Type B pancreatic cell (in vitro differentiated cells): ENCODE measurements at regions not wholly inside any gene's neighbourhood (a gene's known extent, or its start where the extent isn't known, plus 50 kb on each side); places are given as distances from the start of the nearest gene placed in this dataset.
"Not testable (repeated sequence)": the region's sequence is repeated elsewhere in the genome, so short reads cannot be mapped to it uniquely, and the experiment has no call there.

Experiments
- DNase-seq: peaks from one replicate; pipeline ENCODE4 v3.0.0; 2021; ENCODE audit warnings: mixed read lengths; ENCODE audit not compliant: unreplicated experiment; ENCODE audit errors: extremely low spot score
- H3K27ac Mint-ChIP-seq: 2 replicates; pipeline ENCODE4 v1.8.0; 2021; ENCODE audit warnings: mild to moderate bottlenecking, mixed read lengths
- H3K27me3 Mint-ChIP-seq: 2 replicates; pipeline ENCODE4 v1.8.0; 2021; ENCODE audit warnings: mixed read lengths
- H3K36me3 Mint-ChIP-seq: 2 replicates; pipeline ENCODE4 v1.8.0; 2021; ENCODE audit warnings: mixed read lengths
- H3K4me1 Mint-ChIP-seq: one replicate; pipeline ENCODE4 v1.8.0; 2021; ENCODE audit warnings: mixed read lengths; ENCODE audit not compliant: unreplicated experiment
- H3K4me3 Mint-ChIP-seq: 2 replicates; pipeline ENCODE4 v1.8.0; 2021; ENCODE audit warnings: mild to moderate bottlenecking, mixed read lengths
- H3K9me3 Mint-ChIP-seq: 2 replicates; pipeline ENCODE4 v1.8.0; 2021; ENCODE audit warnings: mixed read lengths
- TF ChIP-seq, protein P1 (sequence below): fragments of 200-600 bp; sonication (generic); conservative IDR thresholded peaks from 2 replicates; pipeline ENCODE4 v1.5.0; 2021; ENCODE audit warnings: antibody characterized with exemption, mild to moderate bottlenecking

DNA sequence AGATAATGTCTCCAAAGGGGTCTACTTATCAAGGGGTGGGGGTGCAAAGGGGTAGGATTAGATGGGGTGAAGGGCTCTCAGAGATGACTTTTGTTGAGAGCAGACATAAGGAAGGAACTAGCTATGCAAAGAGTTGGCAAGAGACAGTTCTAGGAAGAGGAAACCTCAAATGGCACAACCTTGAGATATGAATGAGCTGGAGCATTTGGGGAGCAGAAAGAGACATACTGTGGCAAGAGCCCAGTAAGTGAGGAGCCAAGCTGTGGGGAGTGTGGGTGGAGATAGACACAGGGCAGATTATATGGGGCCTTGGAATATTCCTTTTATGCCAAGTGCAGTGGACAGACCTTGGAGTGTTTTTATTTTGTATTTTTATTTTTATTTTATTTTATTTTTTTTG lies 84.8 kb upstream of the BTG3 start:
- H3K4me1 Mint-ChIP-seq, result no peaks in the 10 kb centered on the region
- DNase-seq, result no peak
- H3K27me3 Mint-ChIP-seq, result no peaks in the 10 kb centered on the region
- TF ChIP-seq, protein P1, sequence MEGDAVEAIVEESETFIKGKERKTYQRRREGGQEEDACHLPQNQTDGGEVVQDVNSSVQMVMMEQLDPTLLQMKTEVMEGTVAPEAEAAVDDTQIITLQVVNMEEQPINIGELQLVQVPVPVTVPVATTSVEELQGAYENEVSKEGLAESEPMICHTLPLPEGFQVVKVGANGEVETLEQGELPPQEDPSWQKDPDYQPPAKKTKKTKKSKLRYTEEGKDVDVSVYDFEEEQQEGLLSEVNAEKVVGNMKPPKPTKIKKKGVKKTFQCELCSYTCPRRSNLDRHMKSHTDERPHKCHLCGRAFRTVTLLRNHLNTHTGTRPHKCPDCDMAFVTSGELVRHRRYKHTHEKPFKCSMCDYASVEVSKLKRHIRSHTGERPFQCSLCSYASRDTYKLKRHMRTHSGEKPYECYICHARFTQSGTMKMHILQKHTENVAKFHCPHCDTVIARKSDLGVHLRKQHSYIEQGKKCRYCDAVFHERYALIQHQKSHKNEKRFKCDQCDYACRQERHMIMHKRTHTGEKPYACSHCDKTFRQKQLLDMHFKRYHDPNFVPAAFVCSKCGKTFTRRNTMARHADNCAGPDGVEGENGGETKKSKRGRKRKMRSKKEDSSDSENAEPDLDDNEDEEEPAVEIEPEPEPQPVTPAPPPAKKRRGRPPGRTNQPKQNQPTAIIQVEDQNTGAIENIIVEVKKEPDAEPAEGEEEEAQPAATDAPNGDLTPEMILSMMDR, result no peak
- no peaks in the 10 kb centered on the region for H3K36me3 Mint-ChIP-seq
- peaks cover 19% of the 10 kb centered on the region for H3K9me3 Mint-ChIP-seq
- H3K27ac Mint-ChIP-seq, result no peak overlapping the region
- no peak overlapping the region for H3K4me3 Mint-ChIP-seq

DNA sequence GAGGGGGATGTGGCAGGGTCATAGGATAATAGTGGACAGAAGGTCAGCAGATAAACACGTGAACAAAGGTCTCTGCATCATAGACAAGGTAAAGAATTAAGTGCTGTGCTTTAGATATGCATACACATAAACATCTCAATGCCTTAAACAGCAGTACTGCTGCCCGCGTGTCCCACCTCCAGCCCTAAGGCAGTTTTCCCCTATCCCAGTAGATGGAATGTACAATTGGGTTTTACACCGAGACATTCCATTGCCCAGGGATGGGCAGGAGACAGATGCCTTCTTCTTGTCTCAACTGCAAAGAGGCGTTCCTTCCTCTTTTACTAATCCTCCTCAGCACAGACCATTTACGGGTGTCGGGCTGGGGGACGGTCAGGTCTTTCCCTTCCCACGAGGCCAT lies 81.7 kb upstream of the BTG3 start:
- DNase-seq, H3K36me3 Mint-ChIP-seq, H3K4me3 Mint-ChIP-seq, H3K27me3 Mint-ChIP-seq, H3K27ac Mint-ChIP-seq: not testable (repeated sequence)
- peaks cover 14% of the 10 kb centered on the region for H3K4me1 Mint-ChIP-seq
- H3K9me3 Mint-ChIP-seq, result peaks cover 23% of the 10 kb centered on the region

DNA sequence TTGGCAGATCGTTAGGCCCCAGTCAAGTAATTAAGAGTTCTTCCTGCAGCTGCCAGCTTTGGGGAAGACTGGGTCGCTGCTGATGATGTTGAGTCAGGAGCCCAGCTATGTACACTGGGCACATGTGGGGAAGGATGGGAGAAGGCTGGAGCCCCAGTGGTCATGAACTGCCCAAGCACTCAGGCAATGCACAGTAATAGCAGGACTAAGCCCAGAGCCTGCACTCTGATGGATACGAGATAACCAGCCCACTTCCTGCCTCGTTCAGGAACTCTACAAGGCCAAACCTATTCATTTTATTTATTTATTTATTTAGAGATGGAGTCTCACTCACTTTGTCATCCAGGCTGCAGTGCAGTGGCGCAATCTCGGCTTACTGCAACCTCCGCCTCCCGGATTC lies 81.1 kb upstream of the BTG3 start:
- DNase-seq, result no peak
- Mint-ChIP-seq H3K9me3 (peaks cover 23% of the 10 kb centered on the region), H3K36me3 (no peaks in the 10 kb centered on the region), H3K4me3 (no peak overlapping the region), H3K4me1 (peaks cover 19% of the 10 kb centered on the region), H3K27me3 (no peaks in the 10 kb centered on the region), H3K27ac (no peak overlapping the region)
- TF ChIP-seq, protein P1, result no peak

DNA sequence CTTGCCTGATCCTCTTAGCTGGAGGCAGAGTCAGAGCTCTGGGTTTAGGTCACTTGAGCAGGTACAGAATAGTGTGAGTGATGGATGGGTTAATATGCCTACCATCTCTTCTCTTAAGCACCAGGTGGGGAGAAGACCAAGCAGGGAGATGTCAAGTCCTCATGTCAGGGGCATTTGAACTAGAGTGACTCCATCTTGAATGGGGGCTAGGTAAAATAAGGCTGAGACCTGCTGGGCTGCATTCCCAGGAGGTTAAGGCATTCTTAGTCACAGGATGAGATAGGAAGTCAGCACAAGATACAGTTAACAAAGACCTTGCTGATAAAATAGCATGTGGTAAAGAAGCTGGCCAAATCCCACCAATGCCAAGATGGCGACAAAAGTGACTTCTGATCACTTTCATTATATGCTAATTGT lies 77.4 kb upstream of the BTG3 start:
- Mint-ChIP-seq H3K27me3 (no peaks in the 10 kb centered on the region), H3K9me3 (peaks cover 5% of the 10 kb centered on the region), H3K36me3 (no peaks in the 10 kb centered on the region), H3K27ac (no peak overlapping the region), H3K4me3 (no peak overlapping the region), H3K4me1 (peaks cover 19% of the 10 kb centered on the region)
- TF ChIP-seq, protein P1, result no peak
- no peak for DNase-seq

DNA sequence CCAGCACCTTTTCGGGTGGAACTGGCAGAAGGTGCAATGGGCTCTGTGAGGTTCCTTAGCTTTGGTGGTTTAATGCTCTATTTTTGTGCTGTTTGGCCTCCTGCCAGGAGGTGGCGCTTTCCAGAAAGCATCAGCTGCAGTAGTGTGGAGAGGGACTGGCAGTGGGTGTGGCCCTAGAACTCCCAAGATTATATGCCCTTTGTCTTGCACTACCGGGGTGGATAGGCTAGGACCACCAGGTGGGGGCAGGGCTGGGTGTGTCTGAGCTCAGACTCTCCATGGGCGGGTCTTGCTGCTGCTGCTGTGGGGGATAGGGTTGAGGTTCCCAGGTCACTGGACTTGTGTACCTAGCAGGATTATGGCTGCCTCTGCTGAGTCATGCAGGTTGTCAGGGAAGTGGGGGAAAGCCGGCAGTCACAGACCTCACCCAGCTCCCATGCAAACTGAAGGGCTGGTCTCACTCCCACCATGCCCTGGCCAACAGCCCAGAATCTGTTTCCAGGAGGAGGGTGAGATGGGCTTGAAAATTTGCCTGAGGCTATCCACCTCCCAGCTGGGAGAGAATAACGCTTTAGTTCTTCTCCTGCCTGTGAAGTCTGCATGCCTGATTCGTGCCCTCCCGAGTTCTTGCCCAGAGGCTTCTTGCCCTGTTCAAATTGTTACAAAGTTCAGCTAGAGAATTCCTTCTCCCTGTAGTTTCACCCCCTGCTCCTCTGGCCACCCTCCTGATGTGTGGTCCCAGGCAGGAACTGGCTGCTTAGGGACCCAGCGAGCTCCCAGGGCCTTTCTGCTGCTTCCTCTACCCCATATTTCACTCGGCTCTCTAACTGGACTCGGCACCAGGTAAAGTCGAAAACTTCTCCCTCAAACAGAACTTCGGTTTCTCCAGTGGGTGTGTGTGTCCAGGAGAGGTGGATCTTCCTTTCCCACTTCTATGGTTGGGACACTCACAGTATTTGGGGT lies 76.5 kb upstream of the BTG3 start:
- Mint-ChIP-seq H3K36me3 (no peaks in the 10 kb centered on the region), H3K27ac (peak overlapping the region; percentile 13), H3K27me3 (no peaks in the 10 kb centered on the region), H3K4me1 (peaks cover 19% of the 10 kb centered on the region), H3K9me3 (peaks cover 5% of the 10 kb centered on the region), H3K4me3 (peak overlapping the region; percentile 46)
- no peak for DNase-seq
- TF ChIP-seq, protein P1, result peak; percentile 58

DNA sequence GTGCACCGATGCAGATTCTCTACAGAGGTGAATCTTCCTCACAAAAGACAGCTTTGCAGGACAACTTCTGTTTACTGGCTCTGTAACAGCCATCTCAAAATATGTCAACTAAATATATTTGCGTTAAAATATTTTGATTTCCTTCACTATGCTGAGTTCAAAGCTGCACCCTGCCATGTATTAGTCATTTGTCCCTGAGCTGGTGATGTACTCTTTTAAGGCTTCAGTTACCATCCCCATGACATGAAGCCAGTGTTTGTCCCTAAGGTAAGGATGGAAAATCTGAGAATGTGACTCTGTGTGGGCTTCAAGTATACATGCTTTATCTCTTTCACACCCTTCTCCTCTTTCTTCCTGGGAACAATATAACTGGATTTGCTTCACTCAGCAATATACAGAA lies 70.2 kb upstream of the BTG3 start:
- TF ChIP-seq, protein P1, result no peak
- no peak for DNase-seq
- no peaks in the 10 kb centered on the region for H3K27me3 Mint-ChIP-seq
- H3K27ac Mint-ChIP-seq, result no peak overlapping the region
- no peak overlapping the region for H3K4me3 Mint-ChIP-seq
- H3K4me1 Mint-ChIP-seq, result no peaks in the 10 kb centered on the region
- no peaks in the 10 kb centered on the region for H3K36me3 Mint-ChIP-seq
- H3K9me3 Mint-ChIP-seq, result no peaks in the 10 kb centered on the region
